ENCODE measurements at regions not wholly inside any gene's neighbourhood (a gene's known extent, or its start where the extent isn't known, plus 50 kb on each side); places are given as distances from the start of the nearest gene placed in this dataset.

DNA sequence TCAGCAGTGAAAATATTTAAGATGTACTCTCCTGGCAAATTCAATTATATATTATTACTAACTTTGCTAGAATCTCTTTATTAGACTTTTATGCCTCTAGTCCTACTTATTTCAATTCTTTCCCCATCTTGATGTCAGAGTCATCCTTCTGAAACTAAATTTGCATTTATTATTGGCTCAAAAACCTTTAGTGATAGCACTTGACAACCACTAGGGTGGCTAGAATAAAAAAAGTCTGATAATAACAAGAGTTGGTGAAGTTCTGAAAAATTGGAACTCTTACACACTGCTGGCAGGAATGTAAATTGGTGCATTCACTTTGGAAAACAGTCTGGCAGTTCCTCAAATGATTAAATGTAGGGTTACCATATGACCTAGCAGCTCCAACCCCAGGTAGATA, 73.8 kb downstream of the LSMEM1 start:
- no peak for FAIRE-seq

More for the DNA sequence above, 73.8 kb downstream of the LSMEM1 start:
- Histone ChIP-seq H3K4me3 (replicated peaks in 1 of 3; ENCODE audit: insufficient read depth in 1 of 3, low read depth in 2 of 3, low read length in 3 of 3) (no peak overlapping the region), H3K79me2 (ENCODE audit: insufficient read depth, low read length) (no peaks in the 10 kb centered on the region), H3K9me3 (ENCODE audit: low read length) (no peaks in the 10 kb centered on the region), H2AFZ (ENCODE audit: low read length) (no peak overlapping the region), H3K27me3 (ENCODE audit: control insufficient read depth in 1 of 2, insufficient read depth in 2 of 2, low read length in 2 of 2) (no peaks in the 10 kb centered on the region), H3K27ac (ENCODE audit: extremely low read length, insufficient read depth, low read length) (no peak overlapping the region), H3K36me3 (replicated peaks in 1 of 2; ENCODE audit: control insufficient read depth in 1 of 2, insufficient read depth in 2 of 2, low read length in 2 of 2) (no peaks in the 10 kb centered on the region), H3K4me1 (ENCODE audit: insufficient read depth, low read length) (no peaks in the 10 kb centered on the region), H3K9ac (ENCODE audit: insufficient read depth, low read depth, low read length) (no peak overlapping the region), H3K4me2 (ENCODE audit: low read depth, low read length) (no peak overlapping the region), H4K20me1 (ENCODE audit: insufficient read depth, low read length) (no peaks in the 10 kb centered on the region)
- DNase-seq (ENCODE audit: low spot score) (no peak), ATAC-seq (no peak)
- TF ChIP-seq ZNF205 (CRISPR knock-in tag; IDR thresholded peaks at IDR 0.05) = no peak
- no peak for TF ChIP-seq SATB2 (CRISPR knock-in tag; IDR thresholded peaks at IDR 0.05)
- TF ChIP-seq NR2C2 (CRISPR knock-in tag; IDR thresholded peaks at IDR 0.05; ENCODE audit: borderline replicate concordance) = no peak
- TF ChIP-seq PCBP1 (IDR thresholded peaks at IDR 0.05; ENCODE audit: borderline replicate concordance, low read depth, low read length) = no peak
- no peak for TF ChIP-seq ATF7-NPFF (CRISPR knock-in tag; IDR thresholded peaks at IDR 0.05; ENCODE audit: low read depth)
- TF ChIP-seq, protein P1, sequence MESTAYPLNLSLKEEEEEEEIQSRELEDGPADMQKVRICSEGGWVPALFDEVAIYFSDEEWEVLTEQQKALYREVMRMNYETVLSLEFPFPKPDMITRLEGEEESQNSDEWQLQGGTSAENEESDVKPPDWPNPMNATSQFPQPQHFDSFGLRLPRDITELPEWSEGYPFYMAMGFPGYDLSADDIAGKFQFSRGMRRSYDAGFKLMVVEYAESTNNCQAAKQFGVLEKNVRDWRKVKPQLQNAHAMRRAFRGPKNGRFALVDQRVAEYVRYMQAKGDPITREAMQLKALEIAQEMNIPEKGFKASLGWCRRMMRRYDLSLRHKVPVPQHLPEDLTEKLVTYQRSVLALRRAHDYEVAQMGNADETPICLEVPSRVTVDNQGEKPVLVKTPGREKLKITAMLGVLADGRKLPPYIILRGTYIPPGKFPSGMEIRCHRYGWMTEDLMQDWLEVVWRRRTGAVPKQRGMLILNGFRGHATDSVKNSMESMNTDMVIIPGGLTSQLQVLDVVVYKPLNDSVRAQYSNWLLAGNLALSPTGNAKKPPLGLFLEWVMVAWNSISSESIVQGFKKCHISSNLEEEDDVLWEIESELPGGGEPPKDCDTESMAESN (CRISPR knock-in tag; conservative IDR thresholded peaks at IDR 0.05) = no peak
- TF ChIP-seq HOXA9 (CRISPR knock-in tag; IDR thresholded peaks at IDR 0.05; ENCODE audit: borderline replicate concordance) = no peak
- TF ChIP-seq, protein P2, sequence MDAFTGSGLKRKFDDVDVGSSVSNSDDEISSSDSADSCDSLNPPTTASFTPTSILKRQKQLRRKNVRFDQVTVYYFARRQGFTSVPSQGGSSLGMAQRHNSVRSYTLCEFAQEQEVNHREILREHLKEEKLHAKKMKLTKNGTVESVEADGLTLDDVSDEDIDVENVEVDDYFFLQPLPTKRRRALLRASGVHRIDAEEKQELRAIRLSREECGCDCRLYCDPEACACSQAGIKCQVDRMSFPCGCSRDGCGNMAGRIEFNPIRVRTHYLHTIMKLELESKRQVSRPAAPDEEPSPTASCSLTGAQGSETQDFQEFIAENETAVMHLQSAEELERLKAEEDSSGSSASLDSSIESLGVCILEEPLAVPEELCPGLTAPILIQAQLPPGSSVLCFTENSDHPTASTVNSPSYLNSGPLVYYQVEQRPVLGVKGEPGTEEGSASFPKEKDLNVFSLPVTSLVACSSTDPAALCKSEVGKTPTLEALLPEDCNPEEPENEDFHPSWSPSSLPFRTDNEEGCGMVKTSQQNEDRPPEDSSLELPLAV (CRISPR knock-in tag; conservative IDR thresholded peaks at IDR 0.05; ENCODE audit: low read depth) = no peak
- no peak for TF ChIP-seq KAT2B (IDR thresholded peaks at IDR 0.05; ENCODE audit: borderline replicate concordance, low read depth, low read length)
- TF ChIP-seq CREB1 (IDR thresholded peaks at IDR 0.05) = no peak
- TF ChIP-seq CREB1 (CRISPR knock-in tag; IDR thresholded peaks at IDR 0.05) = no peak
- no peak for TF ChIP-seq ZKSCAN8 (CRISPR knock-in tag; IDR thresholded peaks at IDR 0.05; ENCODE audit: borderline replicate concordance)
- no peak for TF ChIP-seq NCOR1 (IDR thresholded peaks at IDR 0.05; ENCODE audit: borderline replicate concordance, low read length)
- intact Hi-C loops (cut with micrococcal nuclease; ENCODE audit: unreplicated experiment) = loop anchor here (5.0 to 10.0 kb wide), 2 partner anchors 133 to 560 kb away; partner anchors contain the start of gene SMIM30
- BruUV-seq (replicated peaks) = no TSS peak
- in situ Hi-C loops (cut with HindIII; ENCODE audit: extremely low pct_ligation_motif_present, low pct_unique_long_range_greater_than_20kb) = loop anchor here (10.0 kb wide), 1 partner anchor 320 kb away; no protein-coding TSS in a partner anchor
- ChIA-PET CTCF (ENCODE audit: low intra/inter-chr PET ratio, low total read pairs) (no interaction called here), POLR2A (no interaction called here)

Data from HepG2 (cell line).